Trophoblast cell (in vitro differentiated cells and primary cell): ENCODE measurements at regions not wholly inside any gene's neighbourhood (a gene's known extent, or its start where the extent isn't known, plus 50 kb on each side); places are given as distances from the start of the nearest gene placed in this dataset.

Source experiments
- DNase-seq, 2 donors: peaks; one replicate each; pipeline ENCODE4 v3.0.0-alpha.2; 2016
- H2AFZ ChIP-seq: 2 replicates; pipeline ENCODE4 v1.6.1; 2013; ENCODE audit warnings: low read length, moderate library complexity, mild to moderate bottlenecking; ENCODE audit not compliant: insufficient read depth, poor library complexity
- H2AK5ac ChIP-seq: 2 replicates; pipeline ENCODE4 v1.6.1; 2013; ENCODE audit warnings: mild to moderate bottlenecking, low read length
- H2BK120ac ChIP-seq: 2 replicates; pipeline ENCODE4 v1.6.1; 2013; ENCODE audit warnings: low read length, mild to moderate bottlenecking, moderate library complexity; ENCODE audit not compliant: insufficient read depth, poor library complexity
- H2BK12ac ChIP-seq: 2 replicates; pipeline ENCODE4 v1.6.1; 2013; ENCODE audit warnings: mild to moderate bottlenecking, low read length, moderate library complexity
- H2BK5ac ChIP-seq: 2 replicates; pipeline ENCODE4 v1.6.1; 2013; ENCODE audit warnings: low read length, low read depth, moderate library complexity, mild to moderate bottlenecking; ENCODE audit not compliant: poor library complexity
- H3K14ac ChIP-seq: 2 replicates; pipeline ENCODE4 v1.6.1; 2013; ENCODE audit warnings: mild to moderate bottlenecking, low read length
- H3K18ac ChIP-seq: 2 replicates; pipeline ENCODE4 v1.6.1; 2013; ENCODE audit warnings: mild to moderate bottlenecking, low read length
- H3K23ac ChIP-seq: 2 replicates; pipeline ENCODE4 v1.6.1; 2013; ENCODE audit warnings: low read length
- H3K27ac ChIP-seq: 2 replicates; pipeline ENCODE4 v1.5.1; 2013; ENCODE audit warnings: low read depth, mild to moderate bottlenecking, inconsistent platforms, low read length, moderate library complexity
- H3K27me3 ChIP-seq: 2 replicates; pipeline ENCODE4 v1.6.1; 2013; ENCODE audit warnings: inconsistent platforms, mild to moderate bottlenecking, low read length, moderate library complexity; ENCODE audit not compliant: insufficient read depth
- H3K36me3 ChIP-seq, 2 experiments: 1 replicate in 1 of 2; 2 replicates in 1 of 2; pipeline ENCODE4 v1.6.1; 2013; ENCODE audit warnings: low read length in 2 of 2, mild to moderate bottlenecking in 2 of 2, moderate library complexity in 1 of 2; ENCODE audit not compliant: insufficient read depth in 2 of 2, control insufficient read depth in 1 of 2
- H3K4ac ChIP-seq: 2 replicates; pipeline ENCODE4 v1.6.1; 2013; ENCODE audit warnings: low read depth, mild to moderate bottlenecking, low read length, moderate library complexity
- H3K4me1 ChIP-seq, 2 experiments: 1 replicate in 1 of 2; 2 replicates in 1 of 2; pipeline ENCODE4 v1.6.1; 2013; ENCODE audit warnings: low read length in 2 of 2, mild to moderate bottlenecking in 2 of 2, moderate library complexity in 1 of 2; ENCODE audit not compliant: insufficient read depth in 2 of 2, control insufficient read depth in 1 of 2
- H3K4me2 ChIP-seq: 2 replicates; pipeline ENCODE4 v1.6.1; 2013; ENCODE audit warnings: inconsistent platforms, mild to moderate bottlenecking, low read length, moderate library complexity
- H3K4me3 ChIP-seq: 2 replicates; pipeline ENCODE4 v1.5.1; 2013; ENCODE audit warnings: mild to moderate bottlenecking, low read depth, low read length, inconsistent platforms
- H3K79me1 ChIP-seq: one replicate; pipeline ENCODE4 v1.6.1; 2013; ENCODE audit warnings: low read length
- H3K79me2 ChIP-seq: 2 replicates; pipeline ENCODE4 v1.6.1; 2013; ENCODE audit warnings: low read length, mild to moderate bottlenecking; ENCODE audit not compliant: control insufficient read depth, insufficient read depth, poor library complexity
- H3K9ac ChIP-seq: 2 replicates; pipeline ENCODE4 v1.6.1; 2013; ENCODE audit warnings: mild to moderate bottlenecking, low read length
- H3K9me3 ChIP-seq: 2 replicates; pipeline ENCODE4 v1.6.1; 2013; ENCODE audit warnings: low read depth, mild to moderate bottlenecking, control low read depth, inconsistent platforms, low read length; ENCODE audit not compliant: insufficient read depth
- H4K12ac ChIP-seq: 2 replicates; pipeline ENCODE4 v1.6.1; 2013; ENCODE audit warnings: low read depth, mild to moderate bottlenecking, low read length, moderate library complexity
- H4K8ac ChIP-seq: 2 replicates; pipeline ENCODE4 v1.6.1; 2013; ENCODE audit warnings: low read depth, mild to moderate bottlenecking, low read length, moderate library complexity
- H4K91ac ChIP-seq: one replicate; pipeline ENCODE4 v1.6.1; 2013; ENCODE audit warnings: low read depth, mild to moderate bottlenecking, low read length, moderate library complexity
- WGBS: extraction: QIAGEN DNeasy Blood & Tissue Kit; methylation state at CpG from one replicate; pipeline ENCODE4 v1.1.7; 2013; ENCODE audit warnings: missing lambda C conversion rate; ENCODE audit not compliant: insufficient read length, insufficient coverage; ENCODE audit errors: extremely low coverage; 5-methylcytosine and 5-hydroxymethylcytosine counted together

GRCh38 chr15:87728998-87729397, 527.5 kb downstream of the NTRK3 start:
- no peaks in the 10 kb centered on the region for H3K79me1 ChIP-seq
- H3K27ac ChIP-seq, result no peak overlapping the region
- H2BK120ac ChIP-seq, result no peak overlapping the region
- no peak overlapping the region for H2AFZ ChIP-seq
- WGBS, result no CpG with 5 or more reads among the region's 2 CpGs
- no peak overlapping the region for H4K91ac ChIP-seq
- H3K4me2 ChIP-seq, result no peak overlapping the region
- H2AK5ac ChIP-seq, result no peak overlapping the region
- no peak overlapping the region for H3K18ac ChIP-seq
- H3K4me1 ChIP-seq, result no peaks in the 10 kb centered on the region
- H3K14ac ChIP-seq, result no peak overlapping the region
- peaks cover 2% of the 10 kb centered on the region for H3K9me3 ChIP-seq
- H3K79me2 ChIP-seq, result no peaks in the 10 kb centered on the region
- no peak overlapping the region for H2BK5ac ChIP-seq
- no peaks in the 10 kb centered on the region for H3K36me3 ChIP-seq
- no peak overlapping the region for H4K12ac ChIP-seq
- no peak overlapping the region for H3K23ac ChIP-seq
- no peak overlapping the region for H3K4me3 ChIP-seq
- H3K27me3 ChIP-seq, result no peaks in the 10 kb centered on the region
- no peak overlapping the region for H4K8ac ChIP-seq
- no peak overlapping the region for H3K9ac ChIP-seq
- H2BK12ac ChIP-seq, result no peak overlapping the region
- H3K4ac ChIP-seq, result no peak overlapping the region
- no peak for DNase-seq

- Histone ChIP-seq H3K4ac (no peak overlapping the region), H3K18ac (no peak overlapping the region), H3K23ac (no peak overlapping the region), H2BK12ac (no peak overlapping the region), H3K27me3 (no peaks in the 10 kb centered on the region), H3K4me2 (no peak overlapping the region), H2AFZ (no peak overlapping the region), H3K4me3 (no peak overlapping the region), H2BK5ac (no peak overlapping the region), H3K9ac (no peak overlapping the region), H2AK5ac (no peak overlapping the region), H4K91ac (no peak overlapping the region), H3K14ac (no peak overlapping the region), H3K79me2 (no peaks in the 10 kb centered on the region), H3K4me1 (no peaks in the 10 kb centered on the region), H4K8ac (no peak overlapping the region), H3K27ac (no peak overlapping the region), H4K12ac (no peak overlapping the region), H3K9me3 (no peaks in the 10 kb centered on the region), H2BK120ac (no peak overlapping the region), H3K36me3 (no peaks in the 10 kb centered on the region), H3K79me1 (no peaks in the 10 kb centered on the region)
- no peak for DNase-seq
- WGBS, result no CpG with 5 or more reads among the region's 2 CpGs
Measured at GRCh38 chr15:87727073-87727472, 529.5 kb downstream of the NTRK3 start.

GRCh38 chr15:87724330-87724729, 532.2 kb downstream of the NTRK3 start:
- H3K9me3 ChIP-seq, result no peaks in the 10 kb centered on the region

GRCh38 chr15:87722941-87723691, 533.4 kb downstream of the NTRK3 start:
- Histone ChIP-seq H3K23ac (no peak overlapping the region), H3K36me3 (no peaks in the 10 kb centered on the region), H3K4me2 (no peak overlapping the region), H4K8ac (no peak overlapping the region), H3K27ac (no peak overlapping the region), H3K14ac (no peak overlapping the region), H2BK5ac (no peak overlapping the region), H3K79me2 (no peaks in the 10 kb centered on the region), H4K91ac (no peak overlapping the region), H3K4me3 (no peak overlapping the region), H3K18ac (no peak overlapping the region), H3K9ac (no peak overlapping the region), H3K79me1 (no peaks in the 10 kb centered on the region), H4K12ac (no peak overlapping the region), H2AK5ac (no peak overlapping the region), H3K9me3 (no peaks in the 10 kb centered on the region), H2BK120ac (no peak overlapping the region), H3K4me1 (no peaks in the 10 kb centered on the region), H2BK12ac (no peak overlapping the region), H3K27me3 (no peaks in the 10 kb centered on the region), H2AFZ (no peak overlapping the region), H3K4ac (no peak overlapping the region)
- no peak for DNase-seq
- WGBS, result no CpG with 5 or more reads among the region's 1 CpG

More at GRCh38 chr15:87724330-87724729, 532.2 kb downstream of the NTRK3 start:
- Histone ChIP-seq H4K91ac (no peak overlapping the region), H3K23ac (no peak overlapping the region), H2BK12ac (no peak overlapping the region), H3K4me2 (no peak overlapping the region), H2BK120ac (no peak overlapping the region), H2BK5ac (no peak overlapping the region), H3K4me1 (no peaks in the 10 kb centered on the region), H3K27ac (no peak overlapping the region), H3K79me1 (no peaks in the 10 kb centered on the region), H3K27me3 (no peaks in the 10 kb centered on the region), H2AFZ (no peak overlapping the region), H3K9ac (no peak overlapping the region), H2AK5ac (no peak overlapping the region), H3K14ac (no peak overlapping the region), H4K8ac (no peak overlapping the region), H4K12ac (no peak overlapping the region), H3K4me3 (no peak overlapping the region), H3K4ac (no peak overlapping the region), H3K18ac (no peak overlapping the region), H3K79me2 (no peaks in the 10 kb centered on the region), H3K36me3 (no peaks in the 10 kb centered on the region)
- WGBS, result no CpG with 5 or more reads among the region's 7 CpGs
- DNase-seq, result no peak
